Heart left ventricle (tissue), 13 donors: ENCODE measurements at regions not wholly inside any gene's neighbourhood (a gene's known extent, or its start where the extent isn't known, plus 50 kb on each side); places are given as distances from the start of the nearest gene placed in this dataset.

Source experiments
- CTCF ChIP-seq, 12 donors: fragments of 200-600 bp; sonication (generic) in 4 of 12; IDR thresholded peaks; one replicate each; pipeline versions ENCODE4 v1.5.0 to v1.8.0; 2018 to 2022; ENCODE audit warnings: antibody characterized with exemption in 12 of 12, mild to moderate bottlenecking in 5 of 12
- POLR2A ChIP-seq, 2 donors: fragments of 450-650 bp; IDR thresholded peaks; one replicate each; pipeline ENCODE4 v1.6.1; 2017; ENCODE audit warnings: antibody characterized with exemption in 2 of 2, mild to moderate bottlenecking in 2 of 2, moderate library complexity in 2 of 2
- donor health status: ischemic (EF 13 %, LVEDD 7.1; RV severe dilation, severe dysfunction).
- donor health status: DM: no; HTN: yes; CAD: no.
- donor health status: DM: no; HTN: no; CAD: no.
- donor health status: ischemic (EF 25% LVEDD 6.9; RV normal size, moderate dysfunction).
- donor health status: ischemic (EF 25% LVEDD 5.7; RV mildly dilated, moderate dysfunction).
- donor health status: ischemic (EF 35%, LVEDD 5.7; RV mildly dilated, moderate dysfunction).
- donor health status: nonischemic (EF 11% LVEDD 7.7; RV severe dilation, severe dysfunction).
- donor health status: DM: yes; HTN: yes; CAD: no.
- donor health status: PGD.
- donor health status: ischemic (EF 29% LVEDD 5.4; RV normal size, mild dysfunction).
- donor health status: nonischemic (EF 23%, LVEDD 6.1; RV moderate dilation, normal function).

- no peak for TF ChIP-seq CTCF (IDR thresholded peaks at IDR 0.05)
- TF ChIP-seq POLR2A (IDR thresholded peaks at IDR 0.05) = no peak
Observed at GRCh38 chr10:23754179-23754578, 315.3 kb downstream of the OTUD1 start.
